ENCODE measurements at regions not wholly inside any gene's neighbourhood (a gene's known extent, or its start where the extent isn't known, plus 50 kb on each side); places are given as distances from the start of the nearest gene placed in this dataset.
"Not testable (repeated sequence)": the region's sequence is repeated elsewhere in the genome, so short reads cannot be mapped to it uniquely, and the experiment has no call there.

DNA sequence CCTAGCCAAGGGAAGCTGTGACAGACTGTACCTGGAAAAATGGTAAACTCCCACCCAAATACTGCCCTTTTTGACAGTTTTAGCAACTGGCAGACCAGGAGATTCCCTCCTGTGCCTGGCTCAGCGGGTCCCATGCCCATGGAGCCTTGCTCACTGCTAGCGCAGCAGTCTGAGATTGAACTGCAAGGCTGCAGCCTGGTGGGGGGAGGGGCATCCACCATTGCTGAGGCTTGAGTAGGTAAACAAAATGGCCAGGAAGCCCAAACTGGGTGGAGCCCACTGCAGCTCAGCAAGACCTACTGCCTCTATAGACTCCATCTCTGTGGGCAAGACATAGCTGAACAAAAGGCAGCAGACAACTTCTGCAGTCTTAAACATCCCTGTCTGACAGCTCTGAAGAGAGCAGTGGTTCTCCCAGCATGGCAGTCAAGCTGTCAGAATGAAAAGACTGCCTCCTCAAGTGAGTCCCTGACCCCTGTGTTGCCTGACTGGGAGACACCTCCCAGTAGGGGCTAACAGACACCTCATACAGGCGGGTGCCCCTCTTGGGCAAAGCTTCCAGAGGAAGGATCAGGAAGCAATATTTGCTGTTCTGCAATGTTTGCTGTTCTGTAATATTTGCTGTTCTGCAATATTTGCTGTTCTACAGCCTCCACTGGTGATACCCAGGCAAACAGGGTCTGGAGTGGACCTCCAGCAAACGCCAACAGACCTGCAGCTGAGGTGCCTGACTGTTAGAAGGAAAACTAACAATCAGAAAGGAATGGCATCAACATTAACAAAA, 143.5 kb upstream of the FBXL7 start:
- H3K4me2 ChIP-seq (ENCODE audit: insufficient read depth, low read length); POLR2A ChIA-PET; FAIRE-seq; H3K4me3 ChIP-seq; H3K9me1 ChIP-seq (ENCODE audit: control insufficient read depth, insufficient read depth, low read length); DNase-seq (ENCODE audit: extremely low read depth in 1 of 4, low spot score in 3 of 4); H3K4me1 ChIP-seq (replicated peaks in 1 of 2; ENCODE audit: control insufficient read depth in 2 of 2, insufficient read depth in 2 of 2, low read length in 2 of 2); in situ Hi-C loops (cut with MboI); CTCF ChIA-PET (ENCODE audit: low intra/inter-chr PET ratio); BruUV-seq (replicated peaks); H3K27ac ChIP-seq (ENCODE audit: extremely low read depth, low read depth, low read length); H4K20me1 ChIP-seq (replicated peaks; ENCODE audit: control insufficient read depth, insufficient read depth, low read length); H2AFZ ChIP-seq (ENCODE audit: low read depth, low read length); H3K9me3 ChIP-seq (replicated peaks; ENCODE audit: control insufficient read depth, insufficient read depth, low read depth, low read length); intact Hi-C loops (cut with micrococcal nuclease); H3K79me2 ChIP-seq (ENCODE audit: control insufficient read depth, insufficient read depth, low read length); H3K36me3 ChIP-seq (ENCODE audit: control insufficient read depth, insufficient read depth, low read length); H3K9ac ChIP-seq (ENCODE audit: insufficient read depth in 1 of 2, low read depth in 2 of 2, low read length in 2 of 2); ATAC-seq; H3K27me3 ChIP-seq (ENCODE audit: control insufficient read depth in 2 of 2, insufficient read depth in 2 of 2, low read length in 2 of 2): not testable (repeated sequence)
- 0% methylated on average over 3 of the region's 4 CpGs for WGBS (ENCODE audit: insufficient coverage, low coverage, missing lambda C conversion rate)

DNA sequence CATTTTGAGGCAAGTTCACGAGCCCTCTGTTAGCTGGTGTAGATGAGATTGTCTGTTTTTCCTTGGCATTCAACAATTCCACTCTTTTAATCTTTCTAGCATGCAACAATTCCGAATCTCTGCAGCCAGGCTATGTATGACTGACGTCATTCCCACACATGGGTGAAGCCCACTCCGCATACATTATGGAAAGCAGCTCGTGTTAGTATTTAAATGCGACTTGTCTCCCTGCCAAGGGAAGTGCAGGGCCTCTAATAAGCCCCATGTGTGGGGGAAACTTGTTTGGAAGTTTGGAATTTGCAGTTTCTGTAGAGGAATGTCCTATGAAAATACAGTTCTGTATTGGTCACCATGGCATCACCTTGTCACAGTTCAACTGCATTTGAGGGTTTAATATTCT, 146.0 kb upstream of the FBXL7 start:
- in situ Hi-C loops (cut with MboI) = no loop called here
- BruUV-seq (replicated peaks) = no TSS peak
- H3K4me2 ChIP-seq (ENCODE audit: insufficient read depth, low read length) = no peak overlapping the region
- TF ChIP-seq MTA3 (IDR thresholded peaks at IDR 0.05; ENCODE audit: borderline replicate concordance) = no peak
- TF ChIP-seq FOXP1 (CRISPR knock-in tag; IDR thresholded peaks at IDR 0.05) = no peak
- TF ChIP-seq MLLT1 (IDR thresholded peaks at IDR 0.05) = no peak
- TF ChIP-seq ETV5 (CRISPR knock-in tag; IDR thresholded peaks at IDR 0.05; ENCODE audit: low read depth) = no peak
- no peak for TF ChIP-seq DMBX1 (CRISPR knock-in tag; IDR thresholded peaks at IDR 0.05; ENCODE audit: borderline replicate concordance)

More for the DNA sequence above, 146.0 kb upstream of the FBXL7 start:
- Histone ChIP-seq H3K27ac (ENCODE audit: extremely low read depth, low read depth, low read length) (no peak overlapping the region), H4K20me1 (replicated peaks; ENCODE audit: control insufficient read depth, insufficient read depth, low read length) (no peaks in the 10 kb centered on the region), H3K4me1 (replicated peaks in 1 of 2; ENCODE audit: control insufficient read depth in 2 of 2, insufficient read depth in 2 of 2, low read length in 2 of 2) (no peaks in the 10 kb centered on the region), H3K36me3 (ENCODE audit: control insufficient read depth, insufficient read depth, low read length) (no peaks in the 10 kb centered on the region), H3K4me3 (no peak overlapping the region), H3K9ac (ENCODE audit: insufficient read depth in 1 of 2, low read depth in 2 of 2, low read length in 2 of 2) (no peak overlapping the region), H3K27me3 (ENCODE audit: control insufficient read depth in 2 of 2, insufficient read depth in 2 of 2, low read length in 2 of 2) (no peaks in the 10 kb centered on the region), H3K9me1 (ENCODE audit: control insufficient read depth, insufficient read depth, low read length) (no peaks in the 10 kb centered on the region), H3K79me2 (ENCODE audit: control insufficient read depth, insufficient read depth, low read length) (no peaks in the 10 kb centered on the region), H3K9me3 (replicated peaks; ENCODE audit: control insufficient read depth, insufficient read depth, low read depth, low read length) (no peaks in the 10 kb centered on the region), H2AFZ (ENCODE audit: low read depth, low read length) (no peak overlapping the region)
- ChIA-PET POLR2A (no interaction called here), CTCF (ENCODE audit: low intra/inter-chr PET ratio) (no interaction called here)
- no peak for DNase-seq (ENCODE audit: extremely low read depth in 1 of 4, low spot score in 3 of 4)
- intact Hi-C loops (cut with micrococcal nuclease) = no loop called here
- WGBS (ENCODE audit: insufficient coverage, low coverage, missing lambda C conversion rate) = 2% methylated on average over 6 of the region's 6 CpGs
- no peak for ATAC-seq
- no peak for FAIRE-seq

All from K562 (cell line).